Endothelial cell of umbilical vein (primary cell): ENCODE measurements at regions not wholly inside any gene's neighbourhood (a gene's known extent, or its start where the extent isn't known, plus 50 kb on each side); places are given as distances from the start of the nearest gene placed in this dataset.

Experiments used
- BruUV-seq: library from RNA; stranded (reverse); fragments of 400-500 nt; replicated peaks from 2 replicates; lab custom pipeline; 2021; lab: Mats Ljungman, UMichigan
- CTCF ChIA-PET: fragments of 300-600, 350-600 bp; sonication (Branson Sonifier 250); formaldehyde crosslinking; loops from one replicate; lab custom pipeline; 2021; ENCODE audit warnings: antibody characterized with exemption, inconsistent platforms; lab: Charles Lee
- POLR2A ChIA-PET: fragments of 300-600, 350-600 bp; sonication (Branson Sonifier 250); formaldehyde crosslinking; loops from one replicate; lab custom pipeline; 2021; ENCODE audit warnings: antibody characterized with exemption, inconsistent platforms; lab: Charles Lee
- DNase-seq: peaks from one replicate; pipeline ENCODE4 v3.0.0-alpha.2; 2011; ENCODE audit warnings: low read depth, low spot score
- FAIRE-seq: peaks from 2 replicates; lab custom pipeline; 2011; peaks lifted over from hg19 to GRCh38; lab: Jason Lieb, UNC
- H2AFZ ChIP-seq: 2 replicates; pipeline ENCODE4 v1.6.0; 2012; ENCODE audit warnings: low read depth, low read length, control low read depth, inconsistent platforms
- H3K27ac ChIP-seq: 2 replicates; pipeline ENCODE4 v1.5.1; 2011; ENCODE audit warnings: low read depth, mild to moderate bottlenecking, control low read depth, low read length, moderate library complexity; ENCODE audit not compliant: insufficient read depth
- H3K27me3 ChIP-seq, 2 experiments: 2 replicates each; pipeline versions ENCODE4 v1.6.0 to v1.6.1; 2011; ENCODE audit warnings: low read length in 2 of 2, mixed read lengths in 1 of 2; ENCODE audit not compliant: control insufficient read depth in 2 of 2, insufficient read depth in 2 of 2
- H3K36me3 ChIP-seq, 2 experiments: 2 replicates in 1 of 2; 3 replicates in 1 of 2; pipeline ENCODE4 v1.5.1; 2011; ENCODE audit warnings: low read length in 2 of 2, mild to moderate bottlenecking in 1 of 2, moderate library complexity in 1 of 2; ENCODE audit not compliant: control insufficient read depth in 2 of 2, insufficient read depth in 2 of 2; ENCODE audit errors: extremely low read depth in 1 of 2
- H3K4me1 ChIP-seq: 3 replicates; pipeline ENCODE4 v1.5.1; 2011; ENCODE audit warnings: mild to moderate bottlenecking, low read length; ENCODE audit not compliant: control insufficient read depth, insufficient read depth; ENCODE audit errors: extremely low read depth
- H3K4me2 ChIP-seq: 2 replicates; pipeline ENCODE4 v1.6.1; 2011; ENCODE audit warnings: low read length, control low read depth, mixed read lengths; ENCODE audit not compliant: insufficient read depth
- H3K4me3 ChIP-seq, 3 experiments: fragments of 200-600 bp in 1 of 3; sonication (generic), shearing (Covaris generic) in 1 of 3; replicated peaks in 1 of 3; 2 replicates each; pipeline ENCODE4 v1.5.1; 2011 to 2016; ENCODE audit warnings: control low read depth in 3 of 3, low read length in 3 of 3, mild to moderate bottlenecking in 2 of 3, inconsistent platforms in 1 of 3, low read depth in 1 of 3, moderate library complexity in 1 of 3; ENCODE audit not compliant: insufficient read depth in 1 of 3
- H3K79me2 ChIP-seq: 2 replicates; pipeline ENCODE4 v1.6.0; 2012; ENCODE audit warnings: low read length, inconsistent platforms; ENCODE audit not compliant: control insufficient read depth, insufficient read depth
- H3K9ac ChIP-seq: replicated peaks from 2 replicates; pipeline ENCODE3; 2011; ENCODE audit warnings: low read length, control low read depth; ENCODE audit not compliant: insufficient read depth; ENCODE audit errors: extremely low read depth
- H3K9me1 ChIP-seq: replicated peaks from 3 replicates; pipeline ENCODE4 v1.6.0; 2011; ENCODE audit warnings: mild to moderate bottlenecking, low read length; ENCODE audit not compliant: control insufficient read depth, insufficient read depth; ENCODE audit errors: extremely low read depth
- H3K9me3 ChIP-seq: replicated peaks from 2 replicates; pipeline ENCODE4 v1.5.1; 2012; ENCODE audit warnings: low read length, inconsistent platforms; ENCODE audit not compliant: control insufficient read depth, insufficient read depth
- H4K20me1 ChIP-seq: replicated peaks from 2 replicates; pipeline ENCODE3; 2011; ENCODE audit warnings: mild to moderate bottlenecking, low read length; ENCODE audit not compliant: control insufficient read depth, insufficient read depth; ENCODE audit errors: extremely low read depth
- EZH2 ChIP-seq: IDR thresholded peaks from 2 replicates; pipeline ENCODE4 v1.6.1; 2012; ENCODE audit warnings: borderline replicate concordance, low read depth, mild to moderate bottlenecking, moderate library complexity, low read length, inconsistent platforms; ENCODE audit not compliant: severe bottlenecking
- FOS ChIP-seq: IDR thresholded peaks from 2 replicates; pipeline ENCODE4 v1.6.1; 2011; ENCODE audit warnings: mild to moderate bottlenecking, low read length, moderate library complexity, borderline replicate concordance; ENCODE audit not compliant: insufficient read depth
- GATA2 ChIP-seq: IDR thresholded peaks from 2 replicates; pipeline ENCODE4 v1.7.0; 2011; ENCODE audit warnings: low read depth, mild to moderate bottlenecking, moderate library complexity, mixed read lengths, low read length; ENCODE audit not compliant: insufficient read length, insufficient read depth
- JUN ChIP-seq: IDR thresholded peaks from 2 replicates; pipeline ENCODE4 v1.6.1; 2011; ENCODE audit warnings: borderline replicate concordance, low read depth; ENCODE audit not compliant: insufficient read length, insufficient read depth
- MAX ChIP-seq: IDR thresholded peaks from 2 replicates; pipeline ENCODE4 v1.6.1; 2011; ENCODE audit not compliant: insufficient read depth, insufficient read length
- MYC ChIP-seq: IDR thresholded peaks from one replicate; pipeline ENCODE4 v1.6.1; 2011; ENCODE audit warnings: mild to moderate bottlenecking, low read depth, low read length
- POLR2A ChIP-seq: IDR thresholded peaks from 2 replicates; pipeline ENCODE4 v1.6.1; 2012; ENCODE audit warnings: low read depth, mild to moderate bottlenecking, control low read depth, low read length
- POLR2AphosphoS5 ChIP-seq: IDR thresholded peaks from 2 replicates; pipeline ENCODE4 v1.6.1; 2012; ENCODE audit warnings: low read depth, mild to moderate bottlenecking, control low read depth, low read length, moderate library complexity; ENCODE audit not compliant: insufficient read depth
- dilution Hi-C: fragments of 300-500 bp; cut with MboI; formaldehyde crosslinking; loops from one replicate; pipeline ENCODE4 v1.15.0; 2019; ENCODE audit warnings: low sequenced_read_pairs; ENCODE audit not compliant: extremely low pct_ligation_motif_present
- intact Hi-C: fragments of 100-400 bp; cut with micrococcal nuclease; formaldehyde crosslinking; loops from one replicate; pipeline ENCODE4 v1.10.0; 2022
- TF ChIP-seq, protein P1 (sequence below), 2 donors: IDR thresholded peaks; 1 replicate in 1 of 2; 2 replicates in 1 of 2; pipeline ENCODE4 v1.5.1; 2011; ENCODE audit warnings: low read length in 2 of 2, mild to moderate bottlenecking in 2 of 2, moderate library complexity in 2 of 2, control low read depth in 1 of 2, inconsistent platforms in 1 of 2, low read depth in 1 of 2; ENCODE audit not compliant: insufficient read depth in 1 of 2; ENCODE audit errors: extremely low read depth in 1 of 2

- TF ChIP-seq JUN = no peak
- no peak for TF ChIP-seq MYC
- TF ChIP-seq FOS = no peak
- no peak for TF ChIP-seq EZH2
- TF ChIP-seq, protein P1, sequence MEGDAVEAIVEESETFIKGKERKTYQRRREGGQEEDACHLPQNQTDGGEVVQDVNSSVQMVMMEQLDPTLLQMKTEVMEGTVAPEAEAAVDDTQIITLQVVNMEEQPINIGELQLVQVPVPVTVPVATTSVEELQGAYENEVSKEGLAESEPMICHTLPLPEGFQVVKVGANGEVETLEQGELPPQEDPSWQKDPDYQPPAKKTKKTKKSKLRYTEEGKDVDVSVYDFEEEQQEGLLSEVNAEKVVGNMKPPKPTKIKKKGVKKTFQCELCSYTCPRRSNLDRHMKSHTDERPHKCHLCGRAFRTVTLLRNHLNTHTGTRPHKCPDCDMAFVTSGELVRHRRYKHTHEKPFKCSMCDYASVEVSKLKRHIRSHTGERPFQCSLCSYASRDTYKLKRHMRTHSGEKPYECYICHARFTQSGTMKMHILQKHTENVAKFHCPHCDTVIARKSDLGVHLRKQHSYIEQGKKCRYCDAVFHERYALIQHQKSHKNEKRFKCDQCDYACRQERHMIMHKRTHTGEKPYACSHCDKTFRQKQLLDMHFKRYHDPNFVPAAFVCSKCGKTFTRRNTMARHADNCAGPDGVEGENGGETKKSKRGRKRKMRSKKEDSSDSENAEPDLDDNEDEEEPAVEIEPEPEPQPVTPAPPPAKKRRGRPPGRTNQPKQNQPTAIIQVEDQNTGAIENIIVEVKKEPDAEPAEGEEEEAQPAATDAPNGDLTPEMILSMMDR (IDR thresholded peaks at IDR 0.05; ENCODE audit: extremely low read depth in 1 of 2, insufficient read depth in 1 of 2, low read depth in 1 of 2, low read length in 2 of 2) = no peak
- TF ChIP-seq POLR2AphosphoS5 = no peak
- no peak for TF ChIP-seq GATA2
- TF ChIP-seq POLR2A = no peak
- TF ChIP-seq MAX = no peak
- Histone ChIP-seq H3K4me3 (no peak overlapping the region), H3K79me2 (no peaks in the 10 kb centered on the region), H3K27me3 (no peaks in the 10 kb centered on the region), H3K9me3 (no peaks in the 10 kb centered on the region), H4K20me1 (no peaks in the 10 kb centered on the region), H2AFZ (no peak overlapping the region), H3K9ac (no peak overlapping the region), H3K9me1 (no peaks in the 10 kb centered on the region), H3K4me1 (no peaks in the 10 kb centered on the region), H3K4me2 (no peak overlapping the region), H3K36me3 (no peaks in the 10 kb centered on the region), H3K27ac (no peak overlapping the region)
- DNase-seq (no peak), FAIRE-seq (no peak)
- no TSS peak for BruUV-seq
- CTCF ChIA-PET = interaction anchor here (0.6 to 0.8 kb wide), 2 partner anchors 31 to 504 kb away, joined by 3 to 4 read pairs; no protein-coding TSS in a partner anchor
- dilution Hi-C loops (no loop called here), intact Hi-C loops (no loop called here)
- POLR2A ChIA-PET = no interaction called here
Measured at GRCh38 chr4:128579154-128579853, 230.2 kb upstream of the JADE1 start.
